K562 (cell line): ENCODE measurements at regions not wholly inside any gene's neighbourhood (a gene's known extent, or its start where the extent isn't known, plus 50 kb on each side); places are given as distances from the start of the nearest gene placed in this dataset.

Experiments
- ATAC-seq: fragments of 200-7000 bp; cut with Tn5 transposase; 3 replicates; pipeline ENCODE4 v1.9.1; 2020; ENCODE audit warnings: moderate library complexity
- BruUV-seq: library from RNA; stranded (reverse); fragments of 400-500 nt; replicated peaks from 2 replicates; lab custom pipeline; 2021; lab: Mats Ljungman, UMichigan
- CTCF ChIA-PET: fragments of 300-600 bp; formaldehyde crosslinking; extraction: SDS; loops from one replicate; lab custom pipeline; 2021; ENCODE audit warnings: low intra/inter-chr PET ratio; lab: Yijun Ruan, JAX
- POLR2A ChIA-PET: fragments of 300-600, 350-650 bp; sonication (Branson Sonifier 250); formaldehyde crosslinking; extraction: SDS; loops from one replicate; lab custom pipeline; 2021; ENCODE audit warnings: antibody characterized with exemption, inconsistent platforms; lab: Yijun Ruan, JAX
- DNase-seq, 4 experiments: peaks; one replicate each; pipeline versions ENCODE4 v3.0.0 to v3.0.0-alpha.2; 2011 to 2018; ENCODE audit warnings: low spot score in 3 of 4, mixed read lengths in 3 of 4; ENCODE audit errors: extremely low read depth in 1 of 4
- FAIRE-seq: peaks from 2 replicates; lab custom pipeline; 2011; peaks lifted over from hg19 to GRCh38; lab: Jason Lieb, UNC
- H2AFZ ChIP-seq: 2 replicates; pipeline ENCODE4 v1.6.0; 2011; ENCODE audit warnings: low read depth, low read length, control low read depth, inconsistent platforms
- H3K27ac ChIP-seq: fragments of 200-600 bp; 3 replicates; pipeline ENCODE4 v1.8.0; 2011; ENCODE audit warnings: low read depth, mild to moderate bottlenecking, control low read depth, inconsistent platforms, low read length, moderate library complexity, mixed read lengths; ENCODE audit errors: extremely low read depth
- H3K27me3 ChIP-seq, 2 experiments: fragments of 300-600 bp in 1 of 2; 2 replicates in 1 of 2; 3 replicates in 1 of 2; pipeline versions ENCODE4 v1.6.0 to v1.8.0; 2011; ENCODE audit warnings: inconsistent platforms in 2 of 2, low read length in 2 of 2, mild to moderate bottlenecking in 1 of 2, mixed read lengths in 1 of 2, moderate library complexity in 1 of 2; ENCODE audit not compliant: control insufficient read depth in 2 of 2, insufficient read depth in 2 of 2
- H3K36me3 ChIP-seq: fragments of 300-600 bp; 3 replicates; pipeline ENCODE4 v1.8.0; 2011; ENCODE audit warnings: mild to moderate bottlenecking, low read length, inconsistent platforms; ENCODE audit not compliant: control insufficient read depth, insufficient read depth
- H3K4me1 ChIP-seq, 2 experiments: fragments of 200-600 bp in 1 of 2; replicated peaks in 1 of 2; 2 replicates in 1 of 2; 3 replicates in 1 of 2; pipeline versions ENCODE4 v1.5.1 to v1.8.0; 2011; ENCODE audit warnings: inconsistent platforms in 2 of 2, low read length in 2 of 2, mild to moderate bottlenecking in 1 of 2, mixed read lengths in 1 of 2, moderate library complexity in 1 of 2; ENCODE audit not compliant: control insufficient read depth in 2 of 2, insufficient read depth in 2 of 2
- H3K4me2 ChIP-seq: 2 replicates; pipeline ENCODE4 v1.6.1; 2011; ENCODE audit warnings: low read length, control low read depth, inconsistent platforms, mixed read lengths; ENCODE audit not compliant: insufficient read depth
- H3K4me3 ChIP-seq: fragments of 200-600 bp; sonication (generic), shearing (Covaris generic); 2 replicates; pipeline ENCODE4 v1.5.1; 2016; ENCODE audit warnings: control low read depth, inconsistent platforms
- H3K79me2 ChIP-seq: fragments of 200-600 bp; 3 replicates; pipeline ENCODE4 v1.8.0; 2011; ENCODE audit warnings: low read length, inconsistent platforms; ENCODE audit not compliant: control insufficient read depth, insufficient read depth
- H3K9ac ChIP-seq, 2 experiments: 2 replicates each; pipeline versions ENCODE4 v1.6.0 to v1.6.1; 2011; ENCODE audit warnings: low read depth in 2 of 2, low read length in 2 of 2, control low read depth in 1 of 2, inconsistent platforms in 1 of 2, mild to moderate bottlenecking in 1 of 2, mixed read lengths in 1 of 2; ENCODE audit not compliant: insufficient read depth in 1 of 2
- H3K9me1 ChIP-seq: one replicate; pipeline ENCODE4 v1.6.0; 2011; ENCODE audit warnings: inconsistent platforms, mild to moderate bottlenecking, low read length, moderate library complexity; ENCODE audit not compliant: control insufficient read depth, insufficient read depth
- H3K9me3 ChIP-seq: replicated peaks from 2 replicates; pipeline ENCODE4 v1.5.1; 2011; ENCODE audit warnings: low read depth, low read length, inconsistent platforms; ENCODE audit not compliant: control insufficient read depth, insufficient read depth
- H4K20me1 ChIP-seq: replicated peaks from 2 replicates; pipeline ENCODE4 v1.6.1; 2011; ENCODE audit warnings: low read length, inconsistent platforms, mixed read lengths; ENCODE audit not compliant: control insufficient read depth, insufficient read depth
- ARID1B ChIP-seq: fragments of 450-650 bp; IDR thresholded peaks from 2 replicates; pipeline ENCODE4 v1.6.1; 2016; ENCODE audit warnings: antibody characterized with exemption, mild to moderate bottlenecking, inconsistent platforms
- CC2D1A ChIP-seq: fragments of 450-650 bp; IDR thresholded peaks from 2 replicates; pipeline ENCODE4 v1.6.1; 2017; ENCODE audit warnings: mild to moderate bottlenecking
- CEBPG ChIP-seq, 3 experiments: fragments of 200-800 bp in 1 of 3; sonication (Bioruptor generic) in 1 of 3; sonication (generic) in 1 of 3; formaldehyde crosslinking in 1 of 3; IDR thresholded peaks in 2 of 3; conservative IDR thresholded peaks in 1 of 3; 2 replicates each; pipeline versions ENCODE4 v1.6.1 to v1.8.0; 2016 to 2022; ENCODE audit warnings: missing compliant biosample characterization in 2 of 3, missing genetic modification characterization in 2 of 3, mild to moderate bottlenecking in 1 of 3, missing genetic modification reagents in 1 of 3
- FOXA3 ChIP-seq, 2 experiments: fragments of 450-650 bp in 1 of 2; sonication (generic) in 1 of 2; formaldehyde crosslinking; IDR thresholded peaks in 1 of 2; conservative IDR thresholded peaks in 1 of 2; 2 replicates each; pipeline versions ENCODE4 v1.4.0 to v1.8.0; 2020 to 2022; ENCODE audit warnings: mild to moderate bottlenecking in 2 of 2, missing genetic modification reagents in 1 of 2
- ID3 ChIP-seq, 2 experiments: fragments of 250-450 bp in 1 of 2; fragments of 450-650 bp in 1 of 2; sonication (Bioruptor Pico) in 1 of 2; IDR thresholded peaks; 2 replicates each; pipeline versions ENCODE4 v1.6.1 to v1.8.0; 2016 to 2021; ENCODE audit warnings: mild to moderate bottlenecking in 2 of 2, moderate library complexity in 2 of 2, missing compliant biosample characterization in 1 of 2, missing genetic modification characterization in 1 of 2
- NBN ChIP-seq: fragments of 450-650 bp; IDR thresholded peaks from 2 replicates; pipeline ENCODE4 v1.6.1; 2016; ENCODE audit warnings: low read depth, mild to moderate bottlenecking
- NONO ChIP-seq, 2 experiments: fragments of 200-400 bp in 1 of 2; fragments of 450-650 bp in 1 of 2; formaldehyde crosslinking in 1 of 2; IDR thresholded peaks; 2 replicates each; pipeline ENCODE4 v1.6.1; 2017; ENCODE audit warnings: low read depth in 2 of 2, mild to moderate bottlenecking in 2 of 2, moderate library complexity in 2 of 2, low read length in 1 of 2
- PHF20 ChIP-seq: fragments of 450-650 bp; IDR thresholded peaks from 2 replicates; pipeline ENCODE4 v1.6.1; 2018; ENCODE audit not compliant: partially characterized antibody
- RBFOX2 ChIP-seq: fragments of 200-400 bp; formaldehyde crosslinking; IDR thresholded peaks from 2 replicates; pipeline ENCODE4 v1.6.1; 2017; ENCODE audit warnings: low read depth, mild to moderate bottlenecking, low read length, moderate library complexity
- RBM34 ChIP-seq: fragments of 200-400 bp; formaldehyde crosslinking; IDR thresholded peaks from 2 replicates; pipeline ENCODE4 v1.6.1; 2018; ENCODE audit warnings: low read length, borderline replicate concordance; ENCODE audit not compliant: insufficient read depth
- STAG1 ChIP-seq: sonication (generic); formaldehyde crosslinking; IDR thresholded peaks from 2 replicates; pipeline ENCODE4 v1.5.0; 2020; ENCODE audit warnings: missing genetic modification reagents, borderline replicate concordance
- VEZF1 ChIP-seq: fragments of 200-800 bp; sonication (Bioruptor generic); IDR thresholded peaks from 2 replicates; pipeline ENCODE4 v1.6.1; 2017; ENCODE audit warnings: missing genetic modification characterization, missing compliant biosample characterization
- ZBTB33 ChIP-seq: sonication (generic); formaldehyde crosslinking; IDR thresholded peaks from 2 replicates; pipeline ENCODE4 v1.8.1; 2023; ENCODE audit warnings: mild to moderate bottlenecking, missing genetic modification reagents
- ZNF146 ChIP-seq: IDR thresholded peaks from one replicate; pipeline ENCODE4 v1.6.1; 2018; ENCODE audit warnings: missing compliant biosample characterization; ENCODE audit not compliant: unreplicated experiment
- ZNF274 ChIP-seq: IDR thresholded peaks from 2 replicates; pipeline ENCODE4 v1.6.1; 2011; ENCODE audit warnings: low read depth, mild to moderate bottlenecking, low read length, moderate library complexity, borderline replicate concordance
- ZNF280B ChIP-seq: fragments of 250-450 bp; sonication (Bioruptor Pico); IDR thresholded peaks from 2 replicates; pipeline ENCODE4 v1.5.1; 2021; ENCODE audit warnings: mild to moderate bottlenecking
- WGBS: fragments of 100-300 bp; shearing (Covaris generic); methylation state at CpG from one replicate; pipeline ENCODE4 v1.1.6; 2016; ENCODE audit warnings: low coverage, mixed read lengths; ENCODE audit not compliant: insufficient coverage; ENCODE audit errors: missing lambda C conversion rate; 5-methylcytosine and 5-hydroxymethylcytosine counted together
- in situ Hi-C: fragments of 300-500 bp; cut with MboI; formaldehyde crosslinking; loops from 4 replicates; pipeline ENCODE4 v1.15.0; 2018; ENCODE audit warnings: inconsistent platforms, mixed read lengths
- intact Hi-C: fragments of 100-400 bp; cut with micrococcal nuclease; formaldehyde crosslinking; loops from 2 replicates; pipeline ENCODE4 v1.14.2; 2022

GRCh38 chr17:33515974-33516373, 222.9 kb upstream of the ASIC2 start:
- H2AFZ ChIP-seq = no peak overlapping the region
- ChIA-PET POLR2A (no interaction called here), CTCF (no interaction called here)
- WGBS = 4% methylated on average over 7 of the region's 7 CpGs
- no peak overlapping the region for H3K4me3 ChIP-seq
- TF ChIP-seq ZNF280B (CRISPR knock-in tag) = no peak
- TF ChIP-seq CC2D1A = no peak
- no peak for TF ChIP-seq FOXA3 (CRISPR knock-in tag; conservative IDR thresholded peaks at IDR 0.05 in 1 of 2, IDR thresholded peaks at IDR 0.05 in 1 of 2)
- no peak for TF ChIP-seq RBM34
- TF ChIP-seq PHF20 = no peak
- no peak for TF ChIP-seq VEZF1 (CRISPR knock-in tag)
- no peak for TF ChIP-seq STAG1 (CRISPR knock-in tag)
- TF ChIP-seq CEBPG (CRISPR knock-in tag; IDR thresholded peaks at IDR 0.05) = no peak
- no peak for TF ChIP-seq CEBPG (tag; conservative IDR thresholded peaks at IDR 0.05 in 1 of 2, IDR thresholded peaks at IDR 0.05 in 1 of 2)
- TF ChIP-seq RBFOX2 = no peak
- TF ChIP-seq NONO (IDR thresholded peaks at IDR 0.05; ENCODE audit: low read depth in 2 of 2, low read length in 1 of 2) = no peak
- no peak for TF ChIP-seq ZNF146
- no peak for TF ChIP-seq ZNF274
- TF ChIP-seq ZBTB33 = no peak
- TF ChIP-seq ID3 (CRISPR knock-in tag; IDR thresholded peaks at IDR 0.05) = no peak
- TF ChIP-seq ID3 (tag; IDR thresholded peaks at IDR 0.05) = no peak
- no peak for TF ChIP-seq NBN
- no peak for TF ChIP-seq ARID1B
- H3K9ac ChIP-seq = no peak overlapping the region
- BruUV-seq = no TSS peak
- no peaks in the 10 kb centered on the region for H3K36me3 ChIP-seq
- peaks cover 0 to 8% of the 10 kb centered on the region in 2 experiments; a peak in 2 of 5 replicates for H3K4me1 ChIP-seq
- H3K9me1 ChIP-seq = no peaks in the 10 kb centered on the region
- no peaks in the 10 kb centered on the region for H3K9me3 ChIP-seq
- no peak for ATAC-seq
- H3K4me2 ChIP-seq = no peak overlapping the region
- H3K27ac ChIP-seq = no peak overlapping the region
- in situ Hi-C loops = no loop called here
- H3K27me3 ChIP-seq = peaks cover 11 to 30% of the 10 kb centered on the region in 2 experiments; a peak in 4 of 5 replicates
- FAIRE-seq = no peak
- DNase-seq = no peak
- intact Hi-C loops = loop anchor here (5.0 kb wide), 1 partner anchor 69 kb away; no protein-coding TSS in a partner anchor
- no peaks in the 10 kb centered on the region for H3K79me2 ChIP-seq
- H4K20me1 ChIP-seq = 0 out of 2 replicates have a peak, but pooled peaks cover 8% of the 10 kb centered on the region
